ENCODE measurements at regions not wholly inside any gene's neighbourhood (a gene's known extent, or its start where the extent isn't known, plus 50 kb on each side); places are given as distances from the start of the nearest gene placed in this dataset.
A peak's percentile ranks its signal among the peaks of the same experiment; 100 is the strongest.
"Not testable (repeated sequence)": the region's sequence is repeated elsewhere in the genome, so short reads cannot be mapped to it uniquely, and the experiment has no call there.

DNA sequence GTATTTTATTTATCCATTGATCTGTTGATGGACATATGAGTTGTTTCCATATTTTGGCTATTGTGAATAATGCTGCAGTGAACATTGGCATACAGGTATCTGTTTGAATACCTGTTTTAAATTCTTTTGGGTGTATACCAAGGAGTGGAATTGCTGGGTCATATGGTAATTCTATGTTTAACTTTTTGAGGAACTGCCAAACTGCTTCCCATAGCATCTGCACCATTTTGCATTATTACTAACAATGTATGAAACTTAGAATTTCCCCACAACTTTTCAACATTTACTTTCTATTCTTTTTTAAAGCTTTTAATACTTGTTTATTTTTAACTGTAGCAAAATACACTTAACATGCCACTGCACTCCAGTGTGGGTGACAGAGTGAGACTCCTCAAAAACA lies 57.0 kb upstream of the MSN start:
- FAIRE-seq: no peak
- DNase-seq (ENCODE audit: insufficient read length, low spot score): no peak

- FAIRE-seq: peak; percentile 23
- DNase-seq (ENCODE audit: insufficient read length, low spot score): no peak
Measured at GRCh38 chrX:65610040-65610439, 57.4 kb upstream of the MSN start.

DNA sequence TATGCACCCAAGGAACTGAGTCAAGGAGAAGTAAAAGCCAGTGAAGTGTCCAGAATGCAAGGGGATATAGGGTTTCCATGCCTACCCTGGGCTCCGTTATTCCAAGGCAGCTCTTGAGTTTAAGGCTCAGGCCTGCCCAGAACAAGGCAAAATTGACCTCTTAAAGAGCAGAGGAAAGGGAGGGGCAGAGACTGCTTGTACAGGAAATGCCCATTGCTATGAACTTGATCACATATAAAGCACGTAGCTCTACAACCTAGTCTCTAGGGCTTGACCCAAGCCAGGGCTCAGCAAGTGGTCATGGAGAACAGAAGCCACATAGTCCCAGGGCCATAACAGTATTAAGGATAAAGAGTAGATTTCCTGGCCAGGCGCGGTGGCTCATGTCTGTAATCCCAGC lies 58.2 kb upstream of the MSN start:
- FAIRE-seq: no peak
- DNase-seq (ENCODE audit: insufficient read length, low spot score): no peak

DNA sequence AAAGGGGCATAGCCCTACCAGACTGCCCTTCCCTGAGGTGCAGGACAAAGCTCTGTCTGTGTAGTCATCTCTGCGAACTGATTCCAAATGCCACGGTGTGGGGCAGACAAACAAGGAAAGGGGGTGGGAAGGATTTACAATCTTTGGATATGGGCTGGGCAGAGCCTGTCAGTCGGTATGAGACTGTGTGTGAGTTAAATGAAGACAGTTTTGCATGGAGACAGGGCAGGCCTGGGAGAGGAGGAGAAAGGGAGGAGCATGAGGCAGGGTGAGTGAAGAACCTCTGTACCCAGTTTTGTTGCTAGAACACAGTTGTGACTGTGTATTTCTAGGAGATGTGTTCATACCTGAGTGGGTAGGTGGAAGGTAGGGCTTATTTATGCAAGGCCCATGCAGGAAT lies 59.4 kb upstream of the MSN start:
- FAIRE-seq (no peak), DNase-seq (ENCODE audit: insufficient read length, low spot score) (no peak)

- peak; percentile 85 for FAIRE-seq
- no peak for DNase-seq (ENCODE audit: insufficient read length, low spot score)
Measured at GRCh38 chrX:65607070-65607742, 60.2 kb upstream of the MSN start.

DNA sequence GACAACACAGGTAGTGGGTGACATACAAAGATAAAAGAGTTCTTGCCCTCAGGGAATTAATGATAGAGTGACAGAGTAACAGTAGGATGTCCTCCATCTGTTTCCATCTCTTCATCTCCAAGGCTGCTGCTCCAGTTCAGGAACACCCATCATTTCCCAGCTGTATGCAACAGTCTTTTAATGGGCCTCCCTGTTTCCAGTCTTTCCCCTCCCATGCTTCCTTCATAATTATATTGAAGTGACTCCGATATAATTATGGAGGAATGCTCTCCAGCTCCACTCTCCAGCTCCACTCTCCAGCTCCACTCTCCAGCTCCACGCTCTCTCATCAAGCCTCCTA lies 65.3 kb upstream of the MSN start:
- no peak for DNase-seq (ENCODE audit: insufficient read length, low spot score)
- FAIRE-seq: no peak

DNA sequence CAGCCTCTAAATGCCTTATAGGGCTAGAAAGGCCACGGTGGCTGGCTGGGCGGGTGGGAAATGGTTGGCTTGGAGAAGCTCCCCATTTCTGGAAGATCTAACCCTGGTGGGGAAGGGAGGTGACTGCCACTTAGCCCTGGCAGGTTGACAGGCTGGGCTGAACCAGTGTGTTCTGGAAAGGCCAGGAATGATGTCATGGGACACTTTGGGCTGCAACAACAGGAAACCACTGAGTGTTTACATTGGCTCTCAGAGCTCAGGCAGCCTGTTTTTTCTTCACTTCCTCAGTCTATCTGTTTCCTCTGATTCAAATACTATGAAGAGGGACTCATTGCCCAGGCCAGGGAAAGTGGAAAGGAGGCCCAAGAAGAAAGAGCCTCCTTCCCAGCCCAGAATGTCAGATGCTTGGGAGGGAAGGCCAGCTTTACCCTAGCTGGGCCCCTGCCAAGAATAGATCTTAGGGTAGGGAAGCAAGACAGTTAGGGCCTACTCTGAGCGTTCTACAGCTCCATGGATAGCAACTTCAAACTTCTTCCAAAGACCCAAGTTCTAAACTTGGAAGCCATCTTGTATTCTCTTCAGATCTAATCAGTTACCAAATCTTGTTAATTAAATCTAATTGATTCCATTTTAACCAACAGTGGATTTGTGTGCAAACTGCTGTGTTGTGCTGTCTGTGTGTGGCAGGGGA lies 65.8 kb upstream of the MSN start:
- no peak for DNase-seq (ENCODE audit: insufficient read length, low spot score)
- no peak for FAIRE-seq

DNA sequence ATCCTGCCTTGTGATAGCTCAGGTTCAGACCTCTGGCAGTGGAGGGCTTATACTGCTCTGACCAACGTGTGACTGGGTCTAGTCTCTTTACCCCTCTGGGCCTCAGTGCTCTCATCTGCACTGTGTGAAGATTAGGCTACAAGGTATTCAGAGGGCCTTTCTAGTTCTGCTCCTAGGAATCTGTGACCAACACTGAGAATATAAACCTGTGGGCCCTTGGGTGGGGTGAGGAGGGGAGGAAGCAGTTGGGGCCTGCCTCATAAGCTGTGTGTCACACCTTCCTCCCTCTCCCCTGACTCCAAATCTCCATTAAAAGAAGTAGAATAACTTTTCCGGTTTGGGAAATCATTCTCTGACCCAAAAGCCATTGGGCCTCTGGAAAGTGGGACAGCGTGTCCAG lies 66.3 kb upstream of the MSN start:
- no peak for DNase-seq (ENCODE audit: insufficient read length, low spot score)
- peak; percentile 48 for FAIRE-seq

GRCh38 chrX:65600106-65600505 lies 65.5 kb upstream of the LAS1L start:
- DNase-seq (ENCODE audit: insufficient read length, low spot score): no peak
- no peak for FAIRE-seq

- FAIRE-seq (no peak), DNase-seq (ENCODE audit: insufficient read length, low spot score) (no peak)
Measured at GRCh38 chrX:65598559-65599147, 64.1 kb upstream of the LAS1L start.

DNA sequence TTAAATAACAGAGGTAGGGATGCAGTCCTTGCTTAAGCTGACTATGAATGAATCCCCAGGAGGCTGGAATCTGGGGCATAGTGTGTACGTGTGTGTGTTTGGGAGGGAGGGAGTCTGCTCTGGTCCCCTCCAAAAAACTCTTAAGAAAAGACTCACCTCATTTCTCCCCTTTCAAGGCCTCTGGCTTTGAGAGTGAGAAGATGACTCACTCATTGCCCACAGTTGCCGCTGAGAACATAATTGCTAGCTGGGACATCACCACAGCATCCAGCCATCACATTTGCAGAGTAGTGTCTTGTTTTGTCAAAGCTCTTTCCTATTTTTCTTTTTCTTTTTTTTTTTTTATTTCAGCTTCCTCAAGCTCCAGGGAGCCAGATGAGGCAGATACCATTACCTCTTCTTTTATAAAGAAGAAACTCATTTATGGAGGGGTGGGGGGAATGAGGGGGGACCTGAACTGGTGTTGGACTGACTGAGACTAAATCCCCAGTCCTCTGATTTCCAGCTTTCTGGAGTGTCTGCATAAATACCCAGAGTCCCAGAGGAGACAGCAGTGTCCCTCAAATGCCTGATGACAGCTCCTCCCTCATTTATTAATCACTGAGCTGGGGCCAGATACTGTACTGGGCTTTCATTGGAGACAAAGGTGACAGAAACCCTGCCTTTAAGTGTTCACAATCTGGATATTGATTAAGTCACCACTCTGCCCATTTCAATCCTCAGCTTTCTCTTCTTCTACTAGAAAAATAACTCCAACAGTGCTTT lies 61.9 kb upstream of the LAS1L start:
- FAIRE-seq: peak; percentile 98

DNA sequence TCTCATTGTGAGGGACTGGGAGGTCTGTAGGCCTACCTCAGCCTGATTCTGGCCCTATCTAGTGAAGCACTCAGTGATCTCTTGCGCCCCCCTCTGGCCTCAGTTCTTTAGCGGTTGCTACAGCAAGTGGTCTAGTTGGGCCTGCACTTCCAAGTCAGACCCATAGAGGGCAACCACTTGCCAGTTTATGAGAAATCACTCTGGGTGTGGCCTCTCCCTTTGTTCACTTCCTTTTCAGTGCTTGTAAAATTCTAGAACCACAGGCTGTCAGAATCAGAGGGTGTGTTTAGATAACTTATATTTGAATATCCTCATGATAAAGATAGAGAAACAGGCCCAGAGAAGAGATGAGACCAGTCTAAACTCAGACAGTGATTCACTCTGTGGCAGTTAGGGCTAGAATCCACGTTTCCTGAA lies 60.9 kb upstream of the LAS1L start:
- DNase-seq (ENCODE audit: insufficient read length, low spot score) (peak; percentile 40), FAIRE-seq (peak; percentile 88)

More for the DNA sequence above, 61.9 kb upstream of the LAS1L start:
- DNase-seq (ENCODE audit: insufficient read length, low spot score): no peak

DNA sequence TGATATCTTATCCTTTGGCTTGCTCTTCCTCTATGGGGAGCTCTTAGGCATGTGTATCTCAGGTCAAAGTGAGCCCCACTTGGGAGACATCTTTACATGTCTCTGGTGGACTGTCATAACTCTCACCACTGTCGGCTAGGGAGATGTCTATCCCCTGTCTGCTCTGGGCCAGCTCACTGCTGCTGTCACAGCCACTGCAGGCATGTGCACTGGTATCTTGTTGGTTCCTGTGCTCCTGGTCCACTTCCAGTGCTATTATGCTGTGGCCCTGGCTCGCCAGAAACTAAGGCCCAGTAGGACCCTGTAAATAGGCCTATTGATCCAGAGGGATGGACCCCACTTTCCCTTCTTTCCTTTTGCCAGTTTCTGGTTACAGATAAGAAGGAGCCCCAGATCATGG lies 56.6 kb upstream of the LAS1L start:
- DNase-seq (ENCODE audit: insufficient read length, low spot score) (no peak), FAIRE-seq (no peak)

DNA sequence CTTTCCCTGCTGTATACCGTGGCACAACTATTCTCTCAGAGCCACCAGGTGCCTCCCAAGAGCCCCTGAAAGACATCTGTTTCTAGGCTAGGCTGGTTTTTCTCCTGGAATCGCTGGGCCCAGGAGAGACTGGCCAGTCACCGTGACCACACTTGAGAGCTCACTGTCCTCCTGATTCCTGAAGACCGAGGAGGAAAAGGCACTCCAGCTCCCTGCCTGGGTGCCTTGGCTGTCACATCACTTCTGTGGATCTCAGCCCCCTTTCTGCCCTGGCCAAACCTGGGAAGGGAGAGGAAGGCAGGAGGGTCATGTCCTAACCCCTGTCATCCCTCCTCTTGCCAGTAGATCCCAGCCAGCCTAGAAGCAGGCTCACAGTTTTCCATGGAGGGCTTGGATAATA lies 54.7 kb upstream of the LAS1L start:
- no peak for FAIRE-seq
- DNase-seq (ENCODE audit: insufficient read length, low spot score): no peak

GRCh38 chrX:65588795-65589194 lies 54.2 kb upstream of the LAS1L start:
- DNase-seq (ENCODE audit: insufficient read length, low spot score): no peak
- no peak for FAIRE-seq

DNA sequence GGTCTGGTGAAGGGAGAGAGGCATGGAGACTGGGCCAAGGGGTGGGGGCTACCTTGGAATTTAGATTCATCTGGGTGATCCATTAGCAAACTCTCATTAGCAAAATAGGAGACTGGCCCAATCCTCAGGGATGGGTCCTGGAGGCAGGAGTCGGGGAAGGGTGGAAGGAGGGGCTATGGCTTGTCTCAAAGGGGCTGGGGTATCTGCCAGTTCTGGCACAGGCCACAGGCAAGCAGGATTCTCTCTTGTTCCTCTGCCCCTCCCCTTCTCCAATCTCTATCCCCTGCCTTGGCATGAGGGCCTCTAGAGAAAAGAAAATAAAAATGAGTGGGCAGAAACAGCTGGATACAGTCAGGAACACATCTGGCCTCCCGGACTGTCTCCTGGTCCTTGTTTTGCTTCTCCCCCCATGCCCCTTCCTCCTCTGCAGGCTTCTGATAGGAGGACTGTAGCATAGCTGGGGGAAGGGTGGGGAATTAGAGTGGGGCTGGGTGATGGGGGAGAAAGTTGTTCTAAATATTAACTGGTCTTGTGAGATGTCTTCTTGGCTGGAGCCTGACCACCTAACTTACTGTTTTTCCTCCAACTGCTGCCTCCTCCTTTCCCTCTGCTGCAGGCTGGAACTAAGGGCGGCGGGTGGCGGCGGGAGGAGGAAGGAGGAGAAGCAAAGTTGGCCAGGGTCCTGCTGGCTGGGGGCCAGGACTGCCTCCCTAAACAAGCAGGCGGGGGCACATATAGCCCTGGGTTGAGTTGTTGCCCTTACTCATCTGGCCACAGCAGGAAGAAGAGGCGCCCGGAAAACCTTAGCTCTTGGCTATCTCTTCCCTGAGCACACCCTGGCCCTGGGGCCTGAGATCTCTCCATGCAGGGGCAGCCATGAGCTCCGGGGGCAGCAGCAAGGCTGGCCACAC lies 53.3 kb upstream of the LAS1L start:
- FAIRE-seq (no peak), DNase-seq (ENCODE audit: insufficient read length, low spot score) (no peak)

DNA sequence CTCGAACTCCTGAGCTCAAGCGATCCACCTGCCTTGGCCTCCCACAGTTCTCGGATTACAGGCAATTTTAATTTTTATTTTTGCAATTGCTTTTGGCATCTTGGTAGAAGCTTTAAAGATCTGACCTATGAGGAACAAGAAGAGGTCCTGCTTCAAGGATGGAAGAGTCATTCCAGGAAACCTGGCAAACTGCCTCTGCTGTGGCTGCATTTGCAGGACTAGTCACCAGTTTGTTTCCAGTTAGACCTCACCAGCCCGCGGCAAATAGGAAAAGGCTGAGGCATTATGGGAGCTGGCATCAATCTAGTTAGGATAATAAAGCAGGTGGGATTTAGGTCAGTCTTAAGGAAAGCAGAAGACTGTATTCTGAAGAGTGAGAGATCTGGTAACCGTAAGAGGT lies 51.9 kb upstream of the LAS1L start:
- FAIRE-seq (no peak), DNase-seq (ENCODE audit: insufficient read length, low spot score) (no peak)

GRCh38 chrX:65585226-65585625 lies 50.6 kb upstream of the LAS1L start:
- DNase-seq (ENCODE audit: insufficient read length, low spot score): not testable (repeated sequence)
- peak; percentile 88 for FAIRE-seq
